Hematopoietic multipotent progenitor cell treated with erythropoietin and hydrocortisone succinate and interleukin-3 and kit ligand, for 8 days (in vitro differentiated cells): ENCODE measurements at regions not wholly inside any gene's neighbourhood (a gene's known extent, or its start where the extent isn't known, plus 50 kb on each side); places are given as distances from the start of the nearest gene placed in this dataset.

ENCODE experiments used
- DNase-seq: peaks from one replicate; pipeline ENCODE4 v3.0.0-alpha.2; 2015

GRCh38 chr2:14511541-14511940 is 121.0 kb upstream of the LRATD1 start:
- no peak for DNase-seq

DNA sequence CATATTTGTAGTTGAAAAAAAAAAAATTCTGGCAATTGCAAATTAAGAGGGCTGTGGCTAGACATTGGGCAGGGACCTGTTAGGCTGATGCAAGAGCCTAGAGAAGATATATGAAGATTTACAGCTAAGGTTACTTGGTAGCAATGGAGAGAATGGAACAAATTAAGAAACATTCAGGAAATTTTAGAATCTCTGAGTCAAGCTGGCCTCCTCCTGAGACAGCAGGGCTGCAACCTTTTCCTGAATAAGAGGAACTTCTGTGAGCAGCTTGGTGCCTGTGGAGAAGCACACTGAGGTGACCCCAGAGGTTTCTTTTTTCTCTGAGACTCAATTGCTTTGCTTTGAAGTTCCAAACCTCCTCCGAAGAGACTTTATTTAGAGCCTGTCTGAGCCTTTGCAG is 118.6 kb upstream of the LRATD1 start:
- DNase-seq = no peak

DNA sequence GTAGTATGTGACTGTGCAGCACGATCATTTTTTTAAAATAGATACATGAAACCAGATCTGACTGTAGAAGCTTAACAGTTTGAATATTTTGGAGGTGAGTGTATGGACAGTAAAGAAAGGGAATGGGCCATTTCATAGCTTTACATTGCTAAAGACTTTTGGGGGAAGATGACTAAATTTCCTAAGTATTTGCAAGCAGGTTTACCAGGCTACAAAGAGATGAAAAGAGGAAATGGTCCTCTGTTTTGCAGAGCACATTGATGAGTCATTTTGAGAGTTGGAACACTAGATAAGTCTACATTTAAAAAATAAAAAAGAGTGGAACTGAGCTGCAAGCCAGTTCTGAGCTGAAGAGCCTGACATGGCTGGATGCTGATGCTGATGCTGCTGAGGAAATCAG is 115.7 kb upstream of the LRATD1 start:
- DNase-seq = no peak

GRCh38 chr2:14517731-14518130 is 114.8 kb upstream of the LRATD1 start:
- DNase-seq = no peak

- DNase-seq = no peak
These were observed 112.1 kb upstream of the LRATD1 start for GRCh38 chr2:14520385-14520945.

GRCh38 chr2:14524041-14524802 is 108.3 kb upstream of the LRATD1 start:
- no peak for DNase-seq

DNA sequence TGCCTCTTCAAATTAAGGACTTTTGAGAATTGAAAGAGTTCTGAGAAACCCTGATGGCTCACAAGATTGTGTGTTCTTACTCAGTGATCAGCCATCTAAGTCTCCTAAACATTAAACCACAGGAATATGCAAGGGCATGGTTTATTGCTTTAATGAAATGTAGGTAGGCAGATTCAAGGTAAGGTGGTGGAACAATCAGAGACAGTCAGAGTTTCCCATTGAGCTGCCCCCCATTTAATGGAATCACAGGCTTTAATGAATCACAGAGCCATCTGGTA is 107.8 kb upstream of the LRATD1 start:
- DNase-seq = no peak

GRCh38 chr2:14530506-14530905 is 102.0 kb upstream of the LRATD1 start:
- no peak for DNase-seq

- DNase-seq = no peak
These were observed 99.3 kb upstream of the LRATD1 start for GRCh38 chr2:14533131-14533757.

DNA sequence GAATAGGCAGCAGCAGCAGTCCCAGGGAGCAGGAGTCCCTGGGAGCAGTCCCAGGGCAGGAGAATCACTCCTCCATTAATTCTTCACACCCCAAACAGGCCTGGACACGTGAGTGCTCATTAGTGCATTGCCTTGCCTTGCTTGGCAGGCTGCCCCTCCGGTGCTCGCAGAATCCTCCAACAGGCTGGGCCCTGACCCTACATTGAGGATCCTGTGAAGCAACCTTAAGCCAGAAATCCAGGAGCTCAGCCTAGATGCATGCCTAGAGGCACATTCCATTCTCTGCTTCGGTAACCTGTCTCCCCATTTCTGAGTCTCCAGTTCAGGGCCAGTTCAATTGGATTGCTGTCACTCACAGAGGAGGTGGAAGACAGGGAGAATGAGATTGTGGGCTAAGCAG is 97.4 kb upstream of the LRATD1 start:
- no peak for DNase-seq

- DNase-seq = no peak
These were observed 95.5 kb upstream of the LRATD1 start for GRCh38 chr2:14536976-14537375.

- DNase-seq = no peak
These were observed 92.5 kb upstream of the LRATD1 start for GRCh38 chr2:14540015-14540414.

- DNase-seq = no peak
These were observed 89.2 kb upstream of the LRATD1 start for GRCh38 chr2:14543284-14543683.

GRCh38 chr2:14544247-14544646 is 88.3 kb upstream of the LRATD1 start:
- no peak for DNase-seq

- no peak for DNase-seq
These were observed 84.7 kb upstream of the LRATD1 start for GRCh38 chr2:14547830-14548229.

GRCh38 chr2:14550658-14551057 is 81.9 kb upstream of the LRATD1 start:
- no peak for DNase-seq

GRCh38 chr2:14551069-14551468 is 81.4 kb upstream of the LRATD1 start:
- no peak for DNase-seq

DNA sequence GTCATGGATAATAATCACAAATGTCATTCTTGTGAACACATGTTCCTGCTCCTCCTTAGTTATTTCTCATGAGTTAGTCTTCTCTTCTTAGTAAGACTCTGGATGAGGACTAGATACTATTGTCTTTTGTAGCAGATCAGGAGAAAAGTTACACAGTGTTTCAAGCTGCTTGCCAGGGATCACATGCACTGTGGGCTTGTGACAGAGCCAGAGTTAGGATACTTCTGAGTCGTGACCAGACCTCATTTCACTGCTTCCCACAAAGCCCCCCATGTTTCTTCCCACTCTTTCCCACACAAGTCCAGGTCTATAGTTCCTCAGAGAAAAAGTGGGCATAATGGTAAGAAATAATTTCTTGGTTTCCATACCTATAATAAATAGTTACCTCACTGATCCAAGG is 80.2 kb upstream of the LRATD1 start:
- DNase-seq = no peak

DNA sequence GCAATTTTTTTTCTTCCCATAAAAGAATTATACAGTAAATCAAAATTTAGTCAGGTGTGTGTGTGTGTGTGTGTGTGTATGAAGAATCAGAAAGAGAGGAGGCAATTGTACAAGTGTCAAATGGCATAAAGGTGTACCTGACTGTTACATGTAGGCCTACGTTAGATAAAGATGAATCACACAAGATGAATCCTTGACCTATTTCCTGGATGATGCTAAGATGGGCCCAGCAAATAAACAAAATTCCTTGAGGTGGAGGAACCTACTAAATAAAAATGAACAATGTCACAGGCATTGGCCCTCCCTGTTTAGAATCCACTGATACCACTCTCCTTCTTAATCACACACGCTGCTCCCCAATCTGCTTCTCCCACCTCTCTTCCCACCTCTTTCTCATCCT is 79.7 kb upstream of the LRATD1 start:
- DNase-seq = no peak

GRCh38 chr2:14554849-14555545 is 77.5 kb upstream of the LRATD1 start:
- DNase-seq = no peak

DNA sequence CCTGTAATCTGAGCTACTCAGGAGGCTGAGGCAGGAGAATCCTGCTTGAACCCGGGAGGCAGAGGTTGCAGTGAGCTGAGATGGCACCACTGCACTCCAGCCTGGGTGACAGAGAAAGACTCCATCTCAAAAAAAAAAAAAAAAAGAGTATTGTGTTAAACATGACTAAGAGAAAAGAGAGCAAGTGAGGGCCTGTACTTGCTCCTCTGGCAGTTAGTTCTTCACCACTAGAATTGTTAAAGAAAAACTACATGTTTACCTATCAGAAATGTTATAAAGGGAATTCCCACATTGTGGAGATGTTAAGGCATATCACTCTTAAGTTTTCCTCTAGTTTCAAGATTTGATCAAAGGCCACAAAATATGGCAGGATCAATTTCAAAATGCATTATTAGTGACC is 75.4 kb upstream of the LRATD1 start:
- DNase-seq = no peak

- no peak for DNase-seq
These were observed 74.6 kb upstream of the LRATD1 start for GRCh38 chr2:14557916-14558315.

DNA sequence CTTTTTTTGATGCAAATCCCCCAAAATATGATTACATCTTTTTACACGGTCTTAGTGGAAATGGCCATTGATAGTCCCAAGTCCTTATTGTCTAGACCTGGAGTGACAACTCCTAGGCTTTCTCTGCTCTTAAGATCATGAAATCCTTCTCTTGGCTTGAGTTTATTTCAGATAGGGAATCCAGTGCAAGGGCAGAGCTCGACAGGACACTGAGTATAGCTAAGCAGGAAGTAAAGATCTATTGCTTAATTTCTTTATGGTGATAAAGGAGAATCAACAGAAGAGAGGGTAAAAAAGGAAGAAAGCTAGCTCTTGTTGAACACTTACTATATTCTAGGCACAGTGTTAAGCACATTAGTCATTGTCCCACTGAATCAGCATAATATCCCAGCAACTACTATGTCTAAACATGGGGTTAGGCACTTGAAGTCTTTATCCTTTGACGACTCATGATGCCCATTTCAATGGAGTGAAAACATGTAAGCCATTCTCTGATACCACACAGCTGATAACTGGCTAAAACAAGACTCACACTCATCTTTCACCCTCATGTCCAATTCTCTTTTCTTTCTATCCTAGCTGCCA is 74.1 kb upstream of the LRATD1 start:
- no peak for DNase-seq

GRCh38 chr2:14560716-14561115 is 71.8 kb upstream of the LRATD1 start:
- no peak for DNase-seq
